NCI-H1417 (cell line): ENCODE measurements at regions not wholly inside any gene's neighbourhood (a gene's known extent, or its start where the extent isn't known, plus 50 kb on each side); places are given as distances from the start of the nearest gene placed in this dataset.
"Not testable (repeated sequence)": the region's sequence is repeated elsewhere in the genome, so short reads cannot be mapped to it uniquely, and the experiment has no call there.

Experiments
- DNase-seq, 3 experiments: peaks; one replicate each; lab custom pipeline; 2025; lab: John Stamatoyannopoulos, UW

- no peak for DNase-seq
These were observed 92.2 kb upstream of the F13A1 start for GRCh38 chr6:6412700-6413099.

GRCh38 chr6:6414931-6415330, 94.5 kb upstream of the F13A1 start:
- DNase-seq = no peak

GRCh38 chr6:6417475-6417874, 97.0 kb upstream of the F13A1 start:
- DNase-seq = no peak

GRCh38 chr6:6418421-6418820, 98.0 kb upstream of the F13A1 start:
- DNase-seq = no peak

GRCh38 chr6:6420107-6420506, 99.6 kb upstream of the F13A1 start:
- no peak for DNase-seq

- no peak for DNase-seq
These were observed 113.7 kb upstream of the F13A1 start for GRCh38 chr6:6434151-6434550.

GRCh38 chr6:6434723-6435122, 114.3 kb upstream of the F13A1 start:
- no peak for DNase-seq

- no peak for DNase-seq
These were observed 115.9 kb upstream of the F13A1 start for GRCh38 chr6:6436366-6436765.

GRCh38 chr6:6436946-6437345, 116.5 kb upstream of the F13A1 start:
- DNase-seq = no peak

- no peak for DNase-seq
These were observed 117.8 kb upstream of the F13A1 start for GRCh38 chr6:6438286-6438685.

- no peak for DNase-seq
These were observed 119.3 kb upstream of the F13A1 start for GRCh38 chr6:6439778-6440177.

- DNase-seq = no peak
These were observed 131.5 kb upstream of the F13A1 start for GRCh38 chr6:6452002-6452401.

GRCh38 chr6:6453186-6453585, 132.7 kb upstream of the F13A1 start:
- no peak for DNase-seq

- DNase-seq = no peak
These were observed 133.2 kb upstream of the LY86 start for GRCh38 chr6:6455272-6455671.

- no peak for DNase-seq
These were observed 130.3 kb upstream of the LY86 start for GRCh38 chr6:6458172-6458571.

- DNase-seq = not testable (repeated sequence)
These were observed 128.6 kb upstream of the LY86 start for GRCh38 chr6:6459963-6460362.

- no peak for DNase-seq
These were observed 128.1 kb upstream of the LY86 start for GRCh38 chr6:6460416-6460815.

GRCh38 chr6:6461138-6461537, 127.4 kb upstream of the LY86 start:
- DNase-seq = no peak

- DNase-seq = peak in 2 of 3 experiments; percentile 2 to 3
These were observed 121.4 kb upstream of the LY86 start for GRCh38 chr6:6466967-6467761.

- no peak for DNase-seq
These were observed 119.4 kb upstream of the LY86 start for GRCh38 chr6:6469074-6469473.

GRCh38 chr6:6470123-6470522, 118.4 kb upstream of the LY86 start:
- DNase-seq = no peak

GRCh38 chr6:6471276-6471675, 117.2 kb upstream of the LY86 start:
- no peak for DNase-seq

- peak in 2 of 3 experiments; percentile 67 to 93 for DNase-seq
These were observed 114.2 kb upstream of the LY86 start for GRCh38 chr6:6474170-6474920.
